ENCODE measurements at regions not wholly inside any gene's neighbourhood (a gene's known extent, or its start where the extent isn't known, plus 50 kb on each side); places are given as distances from the start of the nearest gene placed in this dataset.

GRCh38 chr16:51457775-51458174 is 306.7 kb upstream of the SALL1 start:
- intact Hi-C loops (cut with DNase I, micrococcal nuclease): no loop called here
- DNase-seq (no peak), ATAC-seq (no peak)

- ATAC-seq (no peak), DNase-seq (no peak)
- intact Hi-C loops (cut with DNase I, micrococcal nuclease): no loop called here
Measured at GRCh38 chr16:51455398-51455797, 304.3 kb upstream of the SALL1 start.

DNA sequence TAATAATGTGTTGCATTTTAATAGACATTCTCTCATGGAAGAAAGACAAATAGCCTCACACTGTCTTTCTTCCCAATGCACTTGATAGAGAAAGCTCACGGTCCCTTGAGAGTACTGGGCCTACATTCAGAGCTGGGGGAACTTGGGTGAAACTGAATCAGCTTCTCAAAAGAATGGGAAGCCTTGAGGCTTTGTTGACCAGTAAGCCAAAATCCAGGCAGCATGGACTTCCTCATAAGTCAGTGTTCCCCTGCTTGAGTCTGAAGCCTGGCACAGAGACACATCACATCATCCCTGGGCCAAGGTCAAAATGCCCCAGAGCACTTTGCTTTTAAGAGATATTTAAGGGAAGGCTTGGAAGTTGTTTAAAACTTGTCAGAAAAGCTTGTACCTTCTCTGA is 302.2 kb upstream of the SALL1 start:
- DNase-seq (no peak), ATAC-seq (no peak)
- intact Hi-C loops (cut with DNase I, micrococcal nuclease): no loop called here

DNA sequence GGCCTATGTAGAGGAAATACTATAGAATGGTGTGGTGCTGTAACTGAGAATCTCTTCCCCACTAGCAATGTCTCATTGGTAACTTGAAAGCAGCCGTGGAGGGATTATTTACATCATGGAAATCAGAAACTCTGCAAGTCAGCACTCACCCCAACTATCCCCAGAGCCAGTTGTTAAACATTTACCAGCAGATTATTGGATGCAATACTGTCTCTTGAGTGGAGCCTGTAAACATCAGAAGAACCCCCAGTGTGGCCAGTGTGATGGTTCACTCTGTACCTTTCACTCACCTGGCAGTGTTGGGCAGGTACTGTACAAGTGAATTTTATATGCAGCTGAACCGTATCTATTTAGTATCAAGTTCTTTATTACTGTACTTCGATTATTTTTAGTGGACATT is 299.8 kb upstream of the SALL1 start:
- intact Hi-C loops (cut with DNase I, micrococcal nuclease): no loop called here
- ATAC-seq (no peak), DNase-seq (no peak)

- DNase-seq (no peak), ATAC-seq (no peak)
- intact Hi-C loops (cut with DNase I, micrococcal nuclease): no loop called here
Measured at GRCh38 chr16:51450376-51450775, 299.3 kb upstream of the SALL1 start.

DNA sequence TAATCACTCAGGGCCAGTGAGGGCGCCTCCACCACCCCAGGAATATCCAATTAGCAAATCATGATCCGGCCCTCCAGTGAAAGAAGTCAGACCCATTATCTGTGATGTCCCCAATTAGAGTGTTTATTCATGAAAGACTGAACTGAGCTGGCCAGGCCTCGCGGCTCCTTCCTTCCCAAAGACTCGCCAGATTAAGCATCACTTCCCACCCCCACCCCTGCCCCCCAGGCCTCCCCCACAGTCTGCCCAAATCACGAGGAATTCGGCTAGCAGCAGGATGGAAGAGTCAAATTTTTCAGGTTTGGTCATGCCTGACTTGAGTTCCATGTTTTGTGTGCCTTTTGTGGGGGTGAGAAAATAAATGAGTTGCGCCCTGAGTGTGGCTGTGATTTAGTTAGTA is 298.4 kb upstream of the SALL1 start:
- DNase-seq (no peak), ATAC-seq (no peak)
- intact Hi-C loops (cut with DNase I, micrococcal nuclease): no loop called here

GRCh38 chr16:51445250-51445649 is 294.2 kb upstream of the SALL1 start:
- no peak for DNase-seq
- no peak for ATAC-seq
- intact Hi-C loops (cut with DNase I, micrococcal nuclease): no loop called here

GRCh38 chr16:51443934-51444333 is 292.9 kb upstream of the SALL1 start:
- no peak for ATAC-seq
- intact Hi-C loops (cut with DNase I, micrococcal nuclease): no loop called here
- no peak for DNase-seq

DNA sequence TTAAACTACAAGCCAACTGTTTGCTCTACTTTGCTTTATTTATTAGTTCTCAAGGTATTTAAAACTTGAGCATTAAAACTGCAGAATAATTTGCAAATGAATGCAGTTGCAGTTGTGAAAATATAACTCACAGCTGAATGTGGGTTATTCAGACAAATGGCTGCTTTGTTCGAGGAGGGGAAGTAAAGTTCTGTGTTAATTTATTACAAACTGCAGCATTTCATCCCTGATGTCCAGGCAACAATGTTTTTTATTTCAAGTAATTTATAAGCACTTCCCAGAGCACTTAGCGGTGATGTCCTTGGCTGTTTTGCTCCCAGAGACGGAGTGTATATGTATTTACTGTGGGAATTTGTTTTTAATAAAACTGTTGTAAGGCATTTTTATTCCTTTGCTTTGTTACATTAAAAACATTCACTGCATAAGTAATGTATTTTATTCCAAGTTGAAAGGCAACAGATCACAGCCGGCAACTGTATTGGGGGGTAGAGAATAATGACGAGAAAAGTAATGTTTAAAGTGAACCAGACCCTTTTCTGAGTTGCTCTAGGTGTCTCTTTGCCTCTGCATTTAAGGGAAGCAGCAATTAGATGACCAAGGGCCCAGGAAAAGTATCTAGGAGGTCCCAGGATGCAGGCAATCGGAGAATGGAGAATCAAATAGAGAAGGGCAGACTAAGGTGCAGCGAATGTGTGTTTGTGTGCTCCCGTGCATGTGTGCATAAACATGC is 291.2 kb upstream of the SALL1 start:
- ATAC-seq: no peak
- no peak for DNase-seq
- intact Hi-C loops (cut with DNase I, micrococcal nuclease): no loop called here

GRCh38 chr16:51440131-51440889 is 289.2 kb upstream of the SALL1 start:
- no peak for DNase-seq
- no peak for ATAC-seq
- intact Hi-C loops (cut with DNase I, micrococcal nuclease): no loop called here

DNA sequence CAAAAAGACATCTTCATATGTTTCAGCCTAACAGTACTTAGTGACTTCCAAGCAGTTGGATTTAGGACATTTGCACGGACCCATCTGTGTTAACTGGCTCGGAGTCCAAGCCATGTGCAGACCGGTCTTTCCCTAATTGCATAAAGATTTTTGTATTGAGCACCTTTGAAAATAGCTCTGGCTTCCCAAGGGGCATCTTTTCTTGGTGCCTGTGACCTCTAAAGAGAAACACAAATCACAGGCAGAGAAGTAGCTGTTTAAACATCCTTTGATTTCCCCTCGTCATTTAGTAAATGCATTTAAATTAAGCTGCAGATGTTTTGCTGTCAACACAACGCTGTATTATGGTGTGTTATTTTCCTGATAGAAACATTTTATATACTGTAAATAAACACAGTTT is 288.2 kb upstream of the SALL1 start:
- ATAC-seq: no peak
- intact Hi-C loops (cut with DNase I, micrococcal nuclease): no loop called here
- no peak for DNase-seq

- ATAC-seq: no peak
- intact Hi-C loops (cut with DNase I, micrococcal nuclease): no loop called here
- no peak for DNase-seq
Measured at GRCh38 chr16:51436742-51437141, 285.7 kb upstream of the SALL1 start.

GRCh38 chr16:51434567-51435198 is 283.6 kb upstream of the SALL1 start:
- ATAC-seq: no peak
- DNase-seq: no peak
- intact Hi-C loops (cut with DNase I, micrococcal nuclease): no loop called here

GRCh38 chr16:51433599-51433998 is 282.5 kb upstream of the SALL1 start:
- no peak for DNase-seq
- intact Hi-C loops (cut with DNase I, micrococcal nuclease): no loop called here
- ATAC-seq: no peak

- intact Hi-C loops (cut with DNase I, micrococcal nuclease): no loop called here
- ATAC-seq (no peak), DNase-seq (no peak)
Measured at GRCh38 chr16:51431517-51432241, 280.6 kb upstream of the SALL1 start.

DNA sequence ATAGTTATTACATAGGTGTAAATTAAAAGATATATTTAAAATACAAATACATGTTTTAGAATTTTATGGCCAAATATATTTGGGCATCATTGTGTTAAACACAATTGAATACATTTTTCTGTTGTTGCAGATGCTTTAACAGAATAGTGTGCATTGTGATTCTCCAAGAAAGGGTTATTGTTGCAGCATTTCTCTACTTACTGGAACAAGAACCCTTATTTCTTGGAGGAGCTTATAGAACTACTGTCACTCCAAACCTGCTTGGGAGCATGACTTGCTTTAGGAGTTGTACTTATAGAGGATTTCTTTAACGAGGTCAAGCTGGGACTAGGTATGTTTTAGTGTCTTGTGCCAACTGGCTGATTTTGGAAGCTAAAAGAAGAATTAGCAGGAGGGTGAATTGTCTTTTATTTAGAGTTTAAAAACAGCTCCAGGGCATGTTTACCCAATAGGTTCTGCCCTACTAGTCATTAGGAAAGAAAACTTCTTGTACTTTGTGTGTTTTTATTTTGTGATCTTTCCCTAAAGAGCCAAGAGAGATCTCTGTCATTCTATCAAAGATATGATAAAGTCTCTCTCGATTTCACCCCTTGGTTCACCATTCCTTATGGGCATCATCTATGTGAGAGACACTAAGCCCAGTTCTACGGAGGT is 279.8 kb upstream of the SALL1 start:
- ATAC-seq: no peak
- intact Hi-C loops (cut with DNase I, micrococcal nuclease): no loop called here

GRCh38 chr16:51429041-51429440 is 278.0 kb upstream of the SALL1 start:
- intact Hi-C loops (cut with DNase I, micrococcal nuclease): no loop called here
- no peak for DNase-seq
- no peak for ATAC-seq

More for the DNA sequence above, 279.8 kb upstream of the SALL1 start:
- DNase-seq: no peak

- DNase-seq (no peak), ATAC-seq (no peak)
- intact Hi-C loops (cut with DNase I, micrococcal nuclease): no loop called here
Measured at GRCh38 chr16:51427085-51427484, 276.0 kb upstream of the SALL1 start.

GRCh38 chr16:51426276-51426675 is 275.2 kb upstream of the SALL1 start:
- DNase-seq: no peak
- ATAC-seq: no peak
- intact Hi-C loops (cut with DNase I, micrococcal nuclease): no loop called here

All from left colon (tissue), 2 donors.